HepG2 (cell line): ENCODE measurements at regions not wholly inside any gene's neighbourhood (a gene's known extent, or its start where the extent isn't known, plus 50 kb on each side); places are given as distances from the start of the nearest gene placed in this dataset.

Source experiments
- DPF2 ChIP-seq: sonication (generic); formaldehyde crosslinking; IDR thresholded peaks from 2 replicates; pipeline ENCODE4 v1.4.0; 2020; ENCODE audit warnings: mild to moderate bottlenecking, low read depth, missing genetic modification reagents, borderline replicate concordance
- EP300 ChIP-seq, 3 experiments: sonication (generic) in 1 of 3; formaldehyde crosslinking in 1 of 3; IDR thresholded peaks; 2 replicates each; pipeline versions ENCODE4 v1.5.1 to v1.6.1; 2011 to 2020; ENCODE audit warnings: low read depth in 2 of 3, low read length in 2 of 3, borderline replicate concordance in 1 of 3, improper control_type of control experiment in 1 of 3, mild to moderate bottlenecking in 1 of 3, missing genetic modification reagents in 1 of 3, moderate library complexity in 1 of 3
- ESRRA ChIP-seq: sonication (generic); formaldehyde crosslinking; IDR thresholded peaks from 2 replicates; pipeline ENCODE4 v1.5.1; 2020; ENCODE audit warnings: mild to moderate bottlenecking, low read depth, missing genetic modification reagents
- GTF2F1 ChIP-seq: fragments of 150-350 bp; IDR thresholded peaks from 2 replicates; pipeline ENCODE4 v1.6.1; 2014; ENCODE audit warnings: low read length
- HOXA3 ChIP-seq: sonication (generic); formaldehyde crosslinking; IDR thresholded peaks from 2 replicates; pipeline ENCODE4 v1.5.0; 2020; ENCODE audit warnings: missing genetic modification reagents
- MAFK ChIP-seq, 2 experiments: IDR thresholded peaks in 1 of 2; conservative IDR thresholded peaks in 1 of 2; 2 replicates each; pipeline ENCODE4 v1.6.1; 2011; ENCODE audit warnings: improper control_type of control experiment in 2 of 2, low read length in 2 of 2
- MYC ChIP-seq: sonication (generic); formaldehyde crosslinking; IDR thresholded peaks from 2 replicates; pipeline ENCODE4 v1.9.0; 2021; ENCODE audit warnings: missing genetic modification reagents, borderline replicate concordance
- NFE2L1 ChIP-seq: sonication (generic); formaldehyde crosslinking; IDR thresholded peaks from 2 replicates; pipeline ENCODE4 v1.4.0; 2020; ENCODE audit warnings: missing genetic modification reagents, mild to moderate bottlenecking, borderline replicate concordance
- SNAI1 ChIP-seq: sonication (generic); formaldehyde crosslinking; IDR thresholded peaks from 2 replicates; pipeline ENCODE4 v1.5.0; 2020; ENCODE audit warnings: mild to moderate bottlenecking, missing genetic modification reagents, borderline replicate concordance
- TAF1 ChIP-seq: sonication (generic); formaldehyde crosslinking; IDR thresholded peaks from 2 replicates; pipeline ENCODE4 v1.4.0; 2020; ENCODE audit warnings: missing genetic modification reagents
- ZNF766 ChIP-seq: sonication (generic); formaldehyde crosslinking; IDR thresholded peaks from 2 replicates; pipeline ENCODE4 v1.5.0; 2020; ENCODE audit warnings: missing genetic modification reagents, borderline replicate concordance
- TF ChIP-seq, protein P1 (sequence below): sonication (generic); formaldehyde crosslinking; IDR thresholded peaks from 2 replicates; pipeline ENCODE4 v1.5.0; 2020; ENCODE audit warnings: mild to moderate bottlenecking, missing genetic modification reagents, moderate library complexity
- TF ChIP-seq, protein P2 (sequence below), 2 experiments: fragments of 450-650 bp in 1 of 2; sonication (generic) in 1 of 2; formaldehyde crosslinking in 1 of 2; IDR thresholded peaks; 2 replicates each; pipeline versions ENCODE4 v1.6.1 to v1.8.0; 2016 to 2022; ENCODE audit warnings: antibody characterized with exemption in 1 of 2, mild to moderate bottlenecking in 1 of 2, missing genetic modification reagents in 1 of 2
- TF ChIP-seq, protein P3 (sequence below): sonication (generic); formaldehyde crosslinking; IDR thresholded peaks from 2 replicates; pipeline ENCODE4 v1.4.0; 2020; ENCODE audit warnings: missing genetic modification reagents

DNA sequence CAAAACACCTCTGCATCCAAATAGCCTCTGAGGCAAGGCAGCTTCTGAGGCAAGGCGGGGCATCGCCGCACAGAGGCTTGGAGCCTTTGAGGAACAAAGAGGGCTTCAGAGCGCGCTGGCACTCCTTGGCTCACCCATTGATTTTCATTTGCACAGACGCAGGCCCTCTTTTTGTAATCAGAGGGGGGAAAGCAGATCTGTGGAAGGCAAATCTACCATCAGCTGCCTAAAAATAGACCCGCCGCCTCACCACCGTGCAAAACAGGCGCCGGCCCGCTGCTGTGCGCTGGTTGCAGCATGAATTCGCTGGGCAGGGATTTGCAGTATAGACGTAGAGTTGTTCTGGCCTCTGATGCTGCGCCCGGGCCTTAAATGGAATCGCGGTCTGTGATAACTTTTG, 69.9 kb upstream of the STMND1 start:
- no peak for TF ChIP-seq ZNF766 (CRISPR knock-in tag)
- no peak for TF ChIP-seq DPF2 (CRISPR knock-in tag)
- no peak for TF ChIP-seq MYC
- TF ChIP-seq GTF2F1, result no peak
- no peak for TF ChIP-seq EP300 (IDR thresholded peaks at IDR 0.05; ENCODE audit: low read depth in 2 of 2, low read length in 2 of 2)
- TF ChIP-seq EP300 (CRISPR knock-in tag; IDR thresholded peaks at IDR 0.05; ENCODE audit: borderline replicate concordance), result no peak
- no peak for TF ChIP-seq ESRRA (CRISPR knock-in tag)
- TF ChIP-seq TAF1 (CRISPR knock-in tag), result no peak
- no peak for TF ChIP-seq NFE2L1 (CRISPR knock-in tag)
- TF ChIP-seq, protein P1, sequence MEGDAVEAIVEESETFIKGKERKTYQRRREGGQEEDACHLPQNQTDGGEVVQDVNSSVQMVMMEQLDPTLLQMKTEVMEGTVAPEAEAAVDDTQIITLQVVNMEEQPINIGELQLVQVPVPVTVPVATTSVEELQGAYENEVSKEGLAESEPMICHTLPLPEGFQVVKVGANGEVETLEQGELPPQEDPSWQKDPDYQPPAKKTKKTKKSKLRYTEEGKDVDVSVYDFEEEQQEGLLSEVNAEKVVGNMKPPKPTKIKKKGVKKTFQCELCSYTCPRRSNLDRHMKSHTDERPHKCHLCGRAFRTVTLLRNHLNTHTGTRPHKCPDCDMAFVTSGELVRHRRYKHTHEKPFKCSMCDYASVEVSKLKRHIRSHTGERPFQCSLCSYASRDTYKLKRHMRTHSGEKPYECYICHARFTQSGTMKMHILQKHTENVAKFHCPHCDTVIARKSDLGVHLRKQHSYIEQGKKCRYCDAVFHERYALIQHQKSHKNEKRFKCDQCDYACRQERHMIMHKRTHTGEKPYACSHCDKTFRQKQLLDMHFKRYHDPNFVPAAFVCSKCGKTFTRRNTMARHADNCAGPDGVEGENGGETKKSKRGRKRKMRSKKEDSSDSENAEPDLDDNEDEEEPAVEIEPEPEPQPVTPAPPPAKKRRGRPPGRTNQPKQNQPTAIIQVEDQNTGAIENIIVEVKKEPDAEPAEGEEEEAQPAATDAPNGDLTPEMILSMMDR (CRISPR knock-in tag), result no peak
- no peak for TF ChIP-seq HOXA3 (CRISPR knock-in tag)
- TF ChIP-seq SNAI1 (CRISPR knock-in tag), result no peak
- TF ChIP-seq MAFK (conservative IDR thresholded peaks at IDR 0.05 in 1 of 2, IDR thresholded peaks at IDR 0.05 in 1 of 2; ENCODE audit: low read length in 2 of 2), result no peak
- TF ChIP-seq, protein P2, sequence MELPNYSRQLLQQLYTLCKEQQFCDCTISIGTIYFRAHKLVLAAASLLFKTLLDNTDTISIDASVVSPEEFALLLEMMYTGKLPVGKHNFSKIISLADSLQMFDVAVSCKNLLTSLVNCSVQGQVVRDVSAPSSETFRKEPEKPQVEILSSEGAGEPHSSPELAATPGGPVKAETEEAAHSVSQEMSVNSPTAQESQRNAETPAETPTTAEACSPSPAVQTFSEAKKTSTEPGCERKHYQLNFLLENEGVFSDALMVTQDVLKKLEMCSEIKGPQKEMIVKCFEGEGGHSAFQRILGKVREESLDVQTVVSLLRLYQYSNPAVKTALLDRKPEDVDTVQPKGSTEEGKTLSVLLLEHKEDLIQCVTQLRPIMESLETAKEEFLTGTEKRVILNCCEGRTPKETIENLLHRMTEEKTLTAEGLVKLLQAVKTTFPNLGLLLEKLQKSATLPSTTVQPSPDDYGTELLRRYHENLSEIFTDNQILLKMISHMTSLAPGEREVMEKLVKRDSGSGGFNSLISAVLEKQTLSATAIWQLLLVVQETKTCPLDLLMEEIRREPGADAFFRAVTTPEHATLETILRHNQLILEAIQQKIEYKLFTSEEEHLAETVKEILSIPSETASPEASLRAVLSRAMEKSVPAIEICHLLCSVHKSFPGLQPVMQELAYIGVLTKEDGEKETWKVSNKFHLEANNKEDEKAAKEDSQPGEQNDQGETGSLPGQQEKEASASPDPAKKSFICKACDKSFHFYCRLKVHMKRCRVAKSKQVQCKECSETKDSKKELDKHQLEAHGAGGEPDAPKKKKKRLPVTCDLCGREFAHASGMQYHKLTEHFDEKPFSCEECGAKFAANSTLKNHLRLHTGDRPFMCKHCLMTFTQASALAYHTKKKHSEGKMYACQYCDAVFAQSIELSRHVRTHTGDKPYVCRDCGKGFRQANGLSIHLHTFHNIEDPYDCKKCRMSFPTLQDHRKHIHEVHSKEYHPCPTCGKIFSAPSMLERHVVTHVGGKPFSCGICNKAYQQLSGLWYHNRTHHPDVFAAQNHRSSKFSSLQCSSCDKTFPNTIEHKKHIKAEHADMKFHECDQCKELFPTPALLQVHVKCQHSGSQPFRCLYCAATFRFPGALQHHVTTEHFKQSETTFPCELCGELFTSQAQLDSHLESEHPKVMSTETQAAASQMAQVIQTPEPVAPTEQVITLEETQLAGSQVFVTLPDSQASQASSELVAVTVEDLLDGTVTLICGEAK (IDR thresholded peaks at IDR 0.05), result no peak
- TF ChIP-seq, protein P2 (CRISPR knock-in tag; IDR thresholded peaks at IDR 0.05), result no peak
- TF ChIP-seq, protein P3, sequence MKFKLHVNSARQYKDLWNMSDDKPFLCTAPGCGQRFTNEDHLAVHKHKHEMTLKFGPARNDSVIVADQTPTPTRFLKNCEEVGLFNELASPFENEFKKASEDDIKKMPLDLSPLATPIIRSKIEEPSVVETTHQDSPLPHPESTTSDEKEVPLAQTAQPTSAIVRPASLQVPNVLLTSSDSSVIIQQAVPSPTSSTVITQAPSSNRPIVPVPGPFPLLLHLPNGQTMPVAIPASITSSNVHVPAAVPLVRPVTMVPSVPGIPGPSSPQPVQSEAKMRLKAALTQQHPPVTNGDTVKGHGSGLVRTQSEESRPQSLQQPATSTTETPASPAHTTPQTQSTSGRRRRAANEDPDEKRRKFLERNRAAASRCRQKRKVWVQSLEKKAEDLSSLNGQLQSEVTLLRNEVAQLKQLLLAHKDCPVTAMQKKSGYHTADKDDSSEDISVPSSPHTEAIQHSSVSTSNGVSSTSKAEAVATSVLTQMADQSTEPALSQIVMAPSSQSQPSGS (CRISPR knock-in tag), result no peak
